A673 (cell line): ENCODE measurements at regions not wholly inside any gene's neighbourhood (a gene's known extent, or its start where the extent isn't known, plus 50 kb on each side); places are given as distances from the start of the nearest gene placed in this dataset.

Experiments used
- EZH2 ChIP-seq: fragments of 200-600 bp; sonication (generic); IDR thresholded peaks from 2 replicates; pipeline ENCODE4 v1.6.1; 2017; ENCODE audit warnings: borderline replicate concordance, low read depth, mild to moderate bottlenecking, mixed read lengths, antibody characterized with exemption, low read length; ENCODE audit not compliant: poor library complexity, severe bottlenecking
- TF ChIP-seq, protein P1 (sequence below): fragments of 300-800, 200-600 bp; sonication (generic); conservative IDR thresholded peaks from 2 replicates; pipeline ENCODE4 v1.5.1; 2017; ENCODE audit warnings: low read depth, mild to moderate bottlenecking, antibody characterized with exemption, low read length, moderate library complexity, mixed read lengths

DNA sequence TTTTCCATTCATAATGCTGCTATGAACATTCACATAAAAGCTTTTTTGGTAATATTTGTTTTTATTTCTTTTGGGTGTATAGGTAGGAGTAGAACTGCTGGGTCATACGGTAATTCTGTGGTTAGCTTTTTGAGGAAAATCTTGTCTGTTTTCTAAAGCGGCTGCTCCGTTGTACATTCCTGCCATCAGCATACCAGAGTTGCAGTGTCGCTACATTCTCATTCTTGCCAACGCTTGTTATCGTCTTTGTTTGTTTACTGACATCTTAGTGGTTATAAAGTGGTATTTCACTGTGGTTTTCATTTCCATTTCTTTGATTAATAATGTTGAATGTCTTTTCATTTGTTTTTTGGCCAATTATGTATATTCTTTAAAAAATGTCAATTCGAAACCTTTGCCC, 469.8 kb upstream of the ZP4 start:
- TF ChIP-seq, protein P1, sequence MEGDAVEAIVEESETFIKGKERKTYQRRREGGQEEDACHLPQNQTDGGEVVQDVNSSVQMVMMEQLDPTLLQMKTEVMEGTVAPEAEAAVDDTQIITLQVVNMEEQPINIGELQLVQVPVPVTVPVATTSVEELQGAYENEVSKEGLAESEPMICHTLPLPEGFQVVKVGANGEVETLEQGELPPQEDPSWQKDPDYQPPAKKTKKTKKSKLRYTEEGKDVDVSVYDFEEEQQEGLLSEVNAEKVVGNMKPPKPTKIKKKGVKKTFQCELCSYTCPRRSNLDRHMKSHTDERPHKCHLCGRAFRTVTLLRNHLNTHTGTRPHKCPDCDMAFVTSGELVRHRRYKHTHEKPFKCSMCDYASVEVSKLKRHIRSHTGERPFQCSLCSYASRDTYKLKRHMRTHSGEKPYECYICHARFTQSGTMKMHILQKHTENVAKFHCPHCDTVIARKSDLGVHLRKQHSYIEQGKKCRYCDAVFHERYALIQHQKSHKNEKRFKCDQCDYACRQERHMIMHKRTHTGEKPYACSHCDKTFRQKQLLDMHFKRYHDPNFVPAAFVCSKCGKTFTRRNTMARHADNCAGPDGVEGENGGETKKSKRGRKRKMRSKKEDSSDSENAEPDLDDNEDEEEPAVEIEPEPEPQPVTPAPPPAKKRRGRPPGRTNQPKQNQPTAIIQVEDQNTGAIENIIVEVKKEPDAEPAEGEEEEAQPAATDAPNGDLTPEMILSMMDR = no peak
- TF ChIP-seq EZH2 = no peak
